Inflammatory macrophage treated with lipopolysaccharide for 1 hour (primary cell): ENCODE measurements at regions not wholly inside any gene's neighbourhood (a gene's known extent, or its start where the extent isn't known, plus 50 kb on each side); places are given as distances from the start of the nearest gene placed in this dataset.

Source experiments
- DNase-seq, 2 donors: peaks; one replicate each; pipeline ENCODE4 v3.0.0-alpha.2; 2020 to 2022

- no peak for DNase-seq
These were observed 850.9 kb downstream of the TFAP2A start for GRCh38 chr6:9564021-9564420.

- DNase-seq = no peak
These were observed 851.3 kb downstream of the TFAP2A start for GRCh38 chr6:9563568-9563967.

- no peak for DNase-seq
These were observed 860.1 kb downstream of the TFAP2A start for GRCh38 chr6:9554806-9555205.

- DNase-seq = no peak
These were observed 860.6 kb downstream of the TFAP2A start for GRCh38 chr6:9554323-9554722.

GRCh38 chr6:9553002-9553401, 861.9 kb downstream of the TFAP2A start:
- DNase-seq = no peak

- no peak for DNase-seq
These were observed 871.2 kb downstream of the TFAP2A start for GRCh38 chr6:9543649-9544048.

- DNase-seq = peak; percentile 22 to 65
These were observed 874.2 kb downstream of the TFAP2A start for GRCh38 chr6:9540534-9541126.

- DNase-seq = no peak
These were observed 874.7 kb downstream of the TFAP2A start for GRCh38 chr6:9540126-9540525.

GRCh38 chr6:9539231-9539755, 875.6 kb downstream of the TFAP2A start:
- no peak for DNase-seq

- no peak for DNase-seq
These were observed 877.5 kb downstream of the TFAP2A start for GRCh38 chr6:9537381-9537780.

- no peak for DNase-seq
These were observed 879.8 kb downstream of the TFAP2A start for GRCh38 chr6:9535106-9535505.

GRCh38 chr6:9532621-9533557, 882.0 kb downstream of the TFAP2A start:
- no peak for DNase-seq

GRCh38 chr6:9527679-9528286, 887.1 kb downstream of the TFAP2A start:
- DNase-seq = peak in 1 of 2 donors; percentile 16

- DNase-seq = no peak
These were observed 891.4 kb downstream of the TFAP2A start for GRCh38 chr6:9523462-9523861.

GRCh38 chr6:9522101-9522500, 892.8 kb downstream of the TFAP2A start:
- DNase-seq = no peak

GRCh38 chr6:9521152-9521530, 893.7 kb downstream of the TFAP2A start:
- DNase-seq = no peak

GRCh38 chr6:9520417-9521151, 894.3 kb downstream of the TFAP2A start:
- no peak for DNase-seq

- no peak for DNase-seq
These were observed 896.4 kb downstream of the TFAP2A start for GRCh38 chr6:9518431-9518830.

- DNase-seq = no peak
These were observed 897.1 kb downstream of the TFAP2A start for GRCh38 chr6:9517806-9518205.

GRCh38 chr6:9515633-9516606, 899.0 kb downstream of the TFAP2A start:
- DNase-seq = no peak

GRCh38 chr6:9514146-9514545, 900.7 kb downstream of the TFAP2A start:
- DNase-seq = no peak

GRCh38 chr6:9511157-9511556, 903.7 kb downstream of the TFAP2A start:
- no peak for DNase-seq
